ENCODE measurements at regions not wholly inside any gene's neighbourhood (a gene's known extent, or its start where the extent isn't known, plus 50 kb on each side); places are given as distances from the start of the nearest gene placed in this dataset.

GRCh38 chr21:36596174-36596573 is 102.7 kb upstream of the SIM2 start:
- TF ChIP-seq CTCF (IDR thresholded peaks at IDR 0.05; ENCODE audit: low read depth, low read length) (no peak), EZH2phosphoT487 (IDR thresholded peaks at IDR 0.05; ENCODE audit: low read depth) (no peak)
